ENCODE measurements at regions not wholly inside any gene's neighbourhood (a gene's known extent, or its start where the extent isn't known, plus 50 kb on each side); places are given as distances from the start of the nearest gene placed in this dataset.

- Histone ChIP-seq H4K20me1 (ENCODE audit: insufficient read depth, low read length) (no peaks in the 10 kb centered on the region), H3K27me3 (ENCODE audit: control insufficient read depth in 1 of 2, insufficient read depth in 2 of 2, low read length in 2 of 2) (no peaks in the 10 kb centered on the region), H3K4me2 (ENCODE audit: low read depth, low read length) (no peak overlapping the region), H3K9me3 (ENCODE audit: low read length) (peaks cover 96% of the 10 kb centered on the region), H3K36me3 (replicated peaks in 1 of 2; ENCODE audit: control insufficient read depth in 1 of 2, insufficient read depth in 2 of 2, low read length in 2 of 2) (no peaks in the 10 kb centered on the region), H2AFZ (ENCODE audit: low read length) (no peak overlapping the region), H3K79me2 (ENCODE audit: insufficient read depth, low read length) (no peaks in the 10 kb centered on the region), H3K4me1 (ENCODE audit: insufficient read depth, low read length) (no peaks in the 10 kb centered on the region), H3K4me3 (replicated peaks in 1 of 3; ENCODE audit: insufficient read depth in 1 of 3, low read depth in 2 of 3, low read length in 3 of 3) (no peak overlapping the region), H3K9ac (ENCODE audit: insufficient read depth, low read depth, low read length) (no peak overlapping the region), H3K27ac (ENCODE audit: extremely low read length, insufficient read depth, low read length) (no peak overlapping the region)
- no peak for TF ChIP-seq TBP (CRISPR knock-in tag; IDR thresholded peaks at IDR 0.05)
- no peak for TF ChIP-seq SNAPC5 (CRISPR knock-in tag; IDR thresholded peaks at IDR 0.05; ENCODE audit: borderline replicate concordance)
- no peak for TF ChIP-seq EEA1 (CRISPR knock-in tag; IDR thresholded peaks at IDR 0.05; ENCODE audit: borderline replicate concordance)
- no peak for TF ChIP-seq PAWR (CRISPR knock-in tag; IDR thresholded peaks at IDR 0.05; ENCODE audit: borderline replicate concordance)
- no peak for TF ChIP-seq SNAPC2 (CRISPR knock-in tag; IDR thresholded peaks at IDR 0.05)
- TF ChIP-seq ZNF770 (CRISPR knock-in tag; IDR thresholded peaks at IDR 0.05) = no peak
- no peak for TF ChIP-seq KDM1A (CRISPR knock-in tag; IDR thresholded peaks at IDR 0.05)
- TF ChIP-seq ZNF792 (CRISPR knock-in tag; IDR thresholded peaks at IDR 0.05) = no peak
- TF ChIP-seq GRHL1 (CRISPR knock-in tag; conservative IDR thresholded peaks at IDR 0.05) = no peak
- no peak for TF ChIP-seq SIX1 (CRISPR knock-in tag; IDR thresholded peaks at IDR 0.05; ENCODE audit: borderline replicate concordance)
- no peak for TF ChIP-seq KLF15 (CRISPR knock-in tag; IDR thresholded peaks at IDR 0.05; ENCODE audit: borderline replicate concordance)
- TF ChIP-seq ELF4 (CRISPR knock-in tag; IDR thresholded peaks at IDR 0.05; ENCODE audit: borderline replicate concordance) = no peak
- TF ChIP-seq, protein P1, sequence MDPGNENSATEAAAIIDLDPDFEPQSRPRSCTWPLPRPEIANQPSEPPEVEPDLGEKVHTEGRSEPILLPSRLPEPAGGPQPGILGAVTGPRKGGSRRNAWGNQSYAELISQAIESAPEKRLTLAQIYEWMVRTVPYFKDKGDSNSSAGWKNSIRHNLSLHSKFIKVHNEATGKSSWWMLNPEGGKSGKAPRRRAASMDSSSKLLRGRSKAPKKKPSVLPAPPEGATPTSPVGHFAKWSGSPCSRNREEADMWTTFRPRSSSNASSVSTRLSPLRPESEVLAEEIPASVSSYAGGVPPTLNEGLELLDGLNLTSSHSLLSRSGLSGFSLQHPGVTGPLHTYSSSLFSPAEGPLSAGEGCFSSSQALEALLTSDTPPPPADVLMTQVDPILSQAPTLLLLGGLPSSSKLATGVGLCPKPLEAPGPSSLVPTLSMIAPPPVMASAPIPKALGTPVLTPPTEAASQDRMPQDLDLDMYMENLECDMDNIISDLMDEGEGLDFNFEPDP (CRISPR knock-in tag; conservative IDR thresholded peaks at IDR 0.05) = no peak
- TF ChIP-seq, protein P2, sequence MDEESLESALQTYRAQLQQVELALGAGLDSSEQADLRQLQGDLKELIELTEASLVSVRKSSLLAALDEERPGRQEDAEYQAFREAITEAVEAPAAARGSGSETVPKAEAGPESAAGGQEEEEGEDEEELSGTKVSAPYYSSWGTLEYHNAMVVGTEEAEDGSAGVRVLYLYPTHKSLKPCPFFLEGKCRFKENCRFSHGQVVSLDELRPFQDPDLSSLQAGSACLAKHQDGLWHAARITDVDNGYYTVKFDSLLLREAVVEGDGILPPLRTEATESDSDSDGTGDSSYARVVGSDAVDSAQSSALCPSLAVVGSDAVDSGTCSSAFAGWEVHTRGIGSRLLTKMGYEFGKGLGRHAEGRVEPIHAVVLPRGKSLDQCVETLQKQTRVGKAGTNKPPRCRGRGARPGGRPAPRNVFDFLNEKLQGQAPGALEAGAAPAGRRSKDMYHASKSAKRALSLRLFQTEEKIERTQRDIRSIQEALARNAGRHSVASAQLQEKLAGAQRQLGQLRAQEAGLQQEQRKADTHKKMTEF (CRISPR knock-in tag; IDR thresholded peaks at IDR 0.05) = no peak
- TF ChIP-seq ZKSCAN5 (CRISPR knock-in tag; IDR thresholded peaks at IDR 0.05) = no peak
- no peak for TF ChIP-seq NONO (IDR thresholded peaks at IDR 0.05)
- no peak for TF ChIP-seq NONO (CRISPR knock-in tag; conservative IDR thresholded peaks at IDR 0.05)
- TF ChIP-seq RORA (CRISPR knock-in tag; IDR thresholded peaks at IDR 0.05) = no peak
- FAIRE-seq (no peak), ATAC-seq (no peak), DNase-seq (ENCODE audit: low spot score) (no peak)
- WGBS (ENCODE audit: low lambda C conversion rate) = 2% methylated on average over 3 of the region's 3 CpGs
- in situ Hi-C loops (cut with HindIII; ENCODE audit: extremely low pct_ligation_motif_present, low pct_unique_long_range_greater_than_20kb) (no loop called here), intact Hi-C loops (cut with micrococcal nuclease; ENCODE audit: unreplicated experiment) (no loop called here)
- ChIA-PET CTCF (ENCODE audit: low intra/inter-chr PET ratio, low total read pairs) (no interaction called here), POLR2A (no interaction called here)
- BruUV-seq (replicated peaks) = no TSS peak
Observed at GRCh38 chr15:87343966-87344365, 912.6 kb downstream of the NTRK3 start.

Data from HepG2 (cell line).